ENCODE measurements at regions not wholly inside any gene's neighbourhood (a gene's known extent, or its start where the extent isn't known, plus 50 kb on each side); places are given as distances from the start of the nearest gene placed in this dataset.

GRCh38 chr6:9496837-9497236 is 918.0 kb downstream of the TFAP2A start:
- TF ChIP-seq POLR2A (IDR thresholded peaks at IDR 0.05) (no peak), CTCF (IDR thresholded peaks at IDR 0.05) (no peak)

All from uterus (tissue), 2 donors.